GM21360 (cell line): ENCODE measurements at regions not wholly inside any gene's neighbourhood (a gene's known extent, or its start where the extent isn't known, plus 50 kb on each side); places are given as distances from the start of the nearest gene placed in this dataset.
"Not testable (repeated sequence)": the region's sequence is repeated elsewhere in the genome, so short reads cannot be mapped to it uniquely, and the experiment has no call there.

Experiments used
- ATAC-seq: cut with Tn5 transposase; IDR thresholded peaks from one replicate; pipeline ENCODE4 v1.9.1; 2021; ENCODE audit warnings: mild to moderate bottlenecking, moderate library complexity; ENCODE audit not compliant: unreplicated experiment

DNA sequence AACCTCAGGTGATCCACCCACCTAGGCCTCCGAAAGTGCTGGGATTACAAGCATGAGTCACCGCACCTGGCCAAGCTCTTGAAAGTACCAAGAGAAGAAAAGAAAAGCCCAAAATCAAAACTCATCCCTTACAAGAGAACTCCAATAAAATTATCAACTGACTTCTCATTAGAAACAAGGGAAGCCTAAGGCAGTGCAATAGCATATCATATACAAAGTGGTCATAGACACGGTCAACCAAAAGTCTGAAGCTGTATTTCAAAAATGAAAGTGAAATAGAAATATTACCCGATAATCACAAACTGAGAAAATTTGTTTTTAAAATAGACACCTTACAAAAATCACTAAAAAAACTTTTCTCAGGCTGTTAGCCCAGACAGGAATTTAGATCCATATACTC is 1321.1 kb upstream of the GJE1 start:
- ATAC-seq: no peak

DNA sequence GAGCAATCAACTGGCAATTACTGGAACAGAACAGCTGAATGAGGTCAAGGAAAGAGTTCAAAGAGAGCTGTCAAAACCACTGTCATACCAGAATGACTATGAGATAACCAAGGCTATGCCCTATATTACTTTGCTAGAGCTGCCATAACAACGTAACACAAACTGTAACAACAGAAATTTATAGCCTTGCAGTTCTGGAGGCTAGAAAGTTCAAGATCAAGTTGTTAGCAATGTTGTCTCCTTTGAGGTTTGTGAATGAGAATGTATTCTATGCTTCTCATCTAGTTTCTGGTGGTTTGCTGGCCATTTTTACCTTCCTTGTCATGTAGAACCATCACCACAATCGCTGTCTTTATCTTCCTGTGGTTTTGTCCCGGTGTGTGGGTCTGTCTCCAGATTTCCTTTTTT is 1323.0 kb upstream of the GJE1 start:
- no peak for ATAC-seq

DNA sequence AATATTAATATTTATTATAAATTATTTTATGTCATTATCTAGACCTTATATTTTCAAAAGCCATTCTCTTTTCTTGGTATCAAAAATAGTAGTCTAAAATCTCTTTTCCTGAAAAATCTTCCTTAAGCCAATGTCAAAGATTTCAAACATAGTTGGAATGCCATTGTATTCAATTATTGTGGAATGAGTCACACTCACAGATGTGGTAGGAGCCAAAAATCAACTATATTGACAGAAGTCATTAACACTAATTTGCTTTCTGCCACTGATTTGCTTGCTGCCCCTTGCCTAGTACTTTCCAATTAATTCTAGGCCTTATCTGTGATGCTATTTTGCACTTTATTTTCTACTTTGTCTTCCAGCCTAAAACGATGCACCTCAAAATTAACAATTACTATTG is 1326.3 kb upstream of the GJE1 start:
- no peak for ATAC-seq

DNA sequence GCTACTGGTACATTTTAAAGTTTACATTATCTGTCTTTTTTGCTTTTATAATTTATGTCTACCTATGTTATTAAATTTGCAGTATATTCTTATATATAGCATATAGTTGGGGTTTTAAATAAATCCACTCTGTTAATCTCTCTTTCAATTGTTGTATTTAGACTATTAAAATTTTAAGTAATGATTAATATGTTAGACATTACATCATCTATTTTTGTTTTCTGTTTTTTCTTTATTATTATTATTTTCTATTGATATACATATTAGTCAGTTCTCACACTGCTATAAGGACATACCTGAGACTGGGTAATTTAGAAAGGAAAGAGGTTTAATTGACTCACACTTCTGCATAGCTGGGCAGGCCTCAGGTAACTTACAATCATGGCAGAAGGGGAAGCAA is 1338.2 kb upstream of the GJE1 start:
- ATAC-seq: no peak

DNA sequence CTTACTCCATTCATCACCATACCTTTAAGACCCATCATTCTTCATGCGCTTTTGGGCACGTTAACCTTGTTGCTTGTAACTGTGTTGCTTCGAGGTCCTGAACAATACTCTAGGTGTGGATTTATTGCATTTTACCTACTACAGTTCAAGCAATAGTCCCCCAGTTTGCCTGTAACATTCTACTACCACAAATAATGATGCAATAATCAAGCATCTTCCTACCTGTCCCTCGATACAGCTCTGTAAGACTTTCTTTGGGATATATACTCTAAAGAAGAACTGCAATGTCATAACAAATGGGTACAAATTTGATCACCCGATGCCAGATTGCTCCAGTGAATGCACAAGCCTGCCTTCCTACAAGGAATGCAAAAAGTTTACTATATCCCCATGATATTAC is 1342.6 kb upstream of the GJE1 start:
- ATAC-seq: no peak

DNA sequence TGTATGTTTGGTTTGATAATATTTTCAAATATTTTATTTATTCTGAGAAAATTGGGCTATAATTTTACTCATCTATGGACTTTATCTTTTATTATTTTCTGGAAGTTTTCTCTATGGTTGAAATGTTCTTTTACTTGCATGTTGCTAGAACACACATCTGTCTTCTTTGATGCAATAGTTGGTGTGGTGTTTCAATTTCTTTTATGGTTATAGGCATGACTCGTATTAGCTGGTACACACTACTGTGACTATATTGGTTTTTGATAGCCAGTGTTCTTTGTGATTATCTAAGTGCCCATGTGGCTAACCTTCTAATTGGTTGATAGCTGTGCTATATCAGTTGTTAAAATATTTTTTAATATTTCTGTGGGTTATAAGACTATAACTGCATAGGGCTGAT is 1343.3 kb upstream of the GJE1 start:
- ATAC-seq: no peak

DNA sequence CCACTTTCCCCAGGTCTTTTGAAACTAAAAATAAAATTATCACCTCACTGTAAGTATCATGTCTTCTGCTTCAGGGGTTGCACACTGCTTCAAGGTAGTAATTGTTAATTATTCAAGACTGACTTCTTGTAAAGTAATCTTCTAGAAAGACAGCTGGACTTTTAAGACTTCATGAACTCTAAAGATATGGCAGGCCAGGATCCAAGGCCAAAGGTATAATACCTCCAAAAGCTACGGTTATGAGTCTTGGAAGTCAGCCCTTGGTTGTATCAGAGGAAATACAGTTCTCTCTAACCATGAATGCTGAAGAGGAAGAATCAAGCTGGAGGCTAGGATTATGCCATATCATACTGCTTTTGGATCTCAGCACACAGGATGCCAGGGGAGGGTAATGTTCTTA is 1346.8 kb upstream of the GJE1 start:
- no peak for ATAC-seq

DNA sequence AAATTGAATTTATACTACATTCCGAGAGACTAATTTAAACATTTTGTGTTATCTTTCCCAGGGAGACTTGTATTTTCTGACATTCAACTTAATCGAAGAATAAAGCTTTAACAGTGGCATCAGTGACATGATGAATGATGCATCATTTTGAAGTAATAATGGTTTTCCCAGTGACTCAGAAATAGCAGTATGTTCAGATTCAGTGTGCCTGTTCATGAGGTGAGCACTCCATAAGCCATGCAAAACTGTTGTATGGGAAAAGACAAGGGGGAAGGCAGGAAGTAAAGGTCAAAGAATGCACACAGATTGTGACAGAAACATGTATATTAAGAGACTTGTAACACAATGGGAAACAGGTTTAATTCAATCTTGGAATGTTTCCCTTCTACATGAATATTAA is 1348.2 kb upstream of the GJE1 start:
- ATAC-seq: no peak

DNA sequence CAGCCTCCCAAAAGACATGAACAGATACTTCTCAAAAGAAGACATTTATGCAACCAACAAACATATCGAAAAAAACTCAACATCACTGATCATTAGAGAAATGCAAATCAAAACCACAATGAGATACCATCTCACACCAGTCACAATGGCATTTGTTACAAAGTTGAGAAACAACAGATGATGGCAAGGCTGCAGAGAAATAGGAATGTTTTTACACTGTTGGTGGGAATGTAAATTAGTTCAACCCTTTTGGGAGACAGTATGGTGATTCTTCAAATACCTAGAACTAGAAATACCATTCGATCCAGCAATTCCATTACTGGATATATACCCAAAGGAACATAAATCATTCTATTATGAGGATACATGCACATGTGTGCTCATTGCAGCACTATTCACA is 1349.2 kb upstream of the GJE1 start:
- not testable (repeated sequence) for ATAC-seq

DNA sequence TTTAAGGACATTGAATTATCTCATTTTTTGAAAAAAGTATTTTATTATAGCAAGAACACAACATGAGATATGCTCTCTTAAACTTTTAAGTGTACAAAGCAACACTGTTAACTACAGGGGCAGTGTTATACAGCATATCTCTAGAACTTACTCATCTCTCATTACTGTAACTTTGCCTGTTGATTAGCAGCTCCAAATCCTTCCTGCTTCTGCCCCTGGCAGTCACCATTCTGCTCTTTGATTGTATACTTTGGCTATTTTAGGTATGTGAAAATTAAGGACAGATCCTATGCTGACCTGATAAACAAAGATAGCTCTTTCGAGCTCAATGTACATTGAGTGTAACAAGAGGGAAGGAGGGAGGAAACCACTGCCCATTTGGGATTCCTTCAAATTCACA is 1349.8 kb upstream of the GJE1 start:
- no peak for ATAC-seq

DNA sequence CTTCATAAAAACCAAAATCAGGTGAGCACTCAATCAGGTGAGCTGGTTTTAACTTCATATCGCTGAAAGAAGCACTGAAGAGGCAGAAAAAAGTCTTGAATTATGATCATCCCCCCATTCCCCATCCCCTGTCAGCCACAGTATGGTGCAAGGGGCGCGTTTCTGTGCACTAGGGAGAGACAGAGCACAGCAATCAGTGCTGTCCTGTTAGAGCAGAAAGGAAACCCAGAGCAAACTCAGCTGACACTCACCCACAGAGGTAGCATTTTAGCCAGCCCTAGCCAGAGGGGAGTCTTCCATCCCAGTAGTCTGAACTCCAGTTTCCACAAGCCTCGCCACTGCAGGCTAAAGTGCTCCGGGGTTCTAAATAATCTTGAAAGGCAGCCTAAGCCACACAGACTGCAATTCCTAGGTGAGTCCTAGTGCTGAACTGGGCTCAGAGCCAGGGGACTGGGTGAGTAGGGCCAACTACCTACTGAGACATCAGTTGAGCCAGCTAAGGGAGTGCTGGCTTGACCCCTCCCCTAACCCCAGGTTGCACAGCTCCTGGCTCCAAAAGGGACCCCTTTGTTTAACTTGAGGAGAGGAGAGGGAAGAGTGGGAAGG is 1352.6 kb upstream of the GJE1 start:
- no peak for ATAC-seq

DNA sequence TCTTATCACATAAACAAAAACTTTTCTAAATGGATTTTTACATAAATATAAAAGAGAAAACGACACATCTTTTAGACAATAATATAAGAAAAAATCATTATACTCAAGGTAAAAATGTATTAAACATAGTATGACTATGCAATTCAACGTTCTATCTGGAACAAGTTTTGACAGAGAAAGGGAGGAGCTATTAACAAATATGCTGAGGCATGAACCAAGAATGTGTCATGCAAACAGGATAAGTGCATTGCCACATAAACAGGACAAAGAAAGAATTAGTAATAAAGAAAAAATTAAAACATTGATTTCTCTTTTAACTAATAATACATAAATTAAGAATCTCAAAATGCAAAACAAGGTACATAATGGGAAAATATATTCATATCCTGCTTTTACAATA is 1353.4 kb upstream of the GJE1 start:
- ATAC-seq: no peak

DNA sequence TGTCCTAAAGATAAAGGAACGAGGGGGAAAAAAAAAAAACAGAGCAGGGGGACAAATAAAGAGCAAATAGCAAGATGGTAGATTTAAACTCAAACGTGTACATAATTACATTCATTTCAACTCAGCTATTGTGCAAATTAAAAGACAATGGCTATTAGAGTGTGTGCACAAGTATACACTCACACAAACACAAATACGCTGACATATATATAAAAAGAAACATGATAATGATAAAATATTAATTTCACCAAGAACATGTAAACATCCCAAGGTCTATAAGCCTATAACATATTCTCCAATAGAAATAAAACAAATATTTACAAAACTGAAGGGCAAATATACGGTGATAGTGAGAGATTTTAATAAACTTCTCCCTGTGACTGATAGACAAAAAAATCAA is 1354.9 kb upstream of the GJE1 start:
- no peak for ATAC-seq

DNA sequence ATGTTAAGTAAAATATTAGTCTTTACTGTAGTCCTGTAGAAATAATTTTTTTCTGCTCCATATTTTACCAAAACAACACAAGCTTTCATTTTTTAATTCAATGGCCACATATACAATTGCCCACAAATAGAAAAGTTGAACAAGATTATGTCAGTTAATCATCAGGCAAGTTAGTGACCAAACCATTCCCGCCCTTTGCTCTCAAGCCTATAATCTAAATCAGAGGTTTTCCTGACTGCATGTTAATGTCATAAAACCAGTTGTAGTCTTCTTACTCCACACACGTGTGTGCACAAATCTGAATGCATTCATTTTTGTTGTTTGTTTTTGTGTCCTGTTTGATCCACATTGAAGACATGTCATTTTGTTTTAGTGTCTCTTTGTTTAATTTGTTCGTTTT is 1357.7 kb upstream of the GJE1 start:
- ATAC-seq: no peak

DNA sequence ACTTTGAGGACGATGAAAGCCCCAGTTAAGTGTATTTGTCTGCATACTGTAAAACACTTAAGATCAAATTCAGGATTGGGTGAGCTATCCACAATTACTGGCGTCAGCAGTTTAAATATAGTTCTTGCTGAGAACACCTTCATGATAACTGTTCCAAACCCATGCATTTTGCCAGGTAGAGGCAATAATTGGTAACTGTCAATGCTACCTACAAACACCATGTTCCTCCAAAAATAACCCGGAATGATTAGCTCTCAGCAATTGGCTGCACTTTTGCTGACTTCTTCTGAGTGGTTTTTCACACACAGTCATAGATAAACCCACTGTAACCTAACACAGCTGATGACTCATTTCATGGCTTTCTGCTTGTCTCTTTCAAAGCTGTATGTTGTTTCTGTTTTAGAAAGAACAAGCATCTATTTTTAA is 1358.6 kb upstream of the GJE1 start:
- ATAC-seq: peak; percentile 99

DNA sequence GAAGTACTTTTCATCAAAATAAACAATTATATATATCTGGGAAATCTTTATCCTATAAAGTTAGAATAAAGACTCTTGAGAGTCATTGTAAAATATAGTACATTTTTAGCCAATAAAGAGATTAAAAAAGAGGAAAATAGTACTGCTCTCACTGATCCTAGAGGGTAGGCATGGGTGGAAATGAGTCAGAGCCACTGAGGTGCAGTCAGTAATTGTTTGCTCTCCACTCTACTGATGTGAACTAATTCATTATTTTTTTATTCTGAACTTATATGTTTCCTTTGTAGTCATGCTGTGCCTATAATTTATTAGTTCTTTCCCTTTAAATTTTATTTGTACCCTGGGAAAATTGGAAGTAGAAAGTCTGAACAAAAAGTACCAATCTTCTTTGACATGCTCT is 1359.4 kb upstream of the GJE1 start:
- ATAC-seq: no peak

DNA sequence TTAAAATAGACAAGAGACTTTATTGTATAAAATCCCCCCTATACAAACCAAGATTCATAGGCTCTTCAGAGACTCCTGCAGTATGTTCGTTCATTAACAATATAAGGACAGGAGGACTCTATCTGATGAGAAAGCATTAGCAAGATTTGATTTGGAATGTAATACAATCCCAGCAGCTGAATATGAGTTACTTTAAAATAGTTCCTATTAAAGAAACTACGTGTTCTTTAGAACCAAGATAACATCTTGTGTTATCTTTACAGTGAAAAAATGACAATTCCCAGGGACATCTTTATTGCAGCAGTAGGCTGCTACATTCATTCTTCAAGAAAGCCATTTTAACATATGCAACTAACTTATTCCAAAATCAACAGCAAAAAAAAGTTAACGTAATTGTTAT is 1360.1 kb upstream of the GJE1 start:
- no peak for ATAC-seq

DNA sequence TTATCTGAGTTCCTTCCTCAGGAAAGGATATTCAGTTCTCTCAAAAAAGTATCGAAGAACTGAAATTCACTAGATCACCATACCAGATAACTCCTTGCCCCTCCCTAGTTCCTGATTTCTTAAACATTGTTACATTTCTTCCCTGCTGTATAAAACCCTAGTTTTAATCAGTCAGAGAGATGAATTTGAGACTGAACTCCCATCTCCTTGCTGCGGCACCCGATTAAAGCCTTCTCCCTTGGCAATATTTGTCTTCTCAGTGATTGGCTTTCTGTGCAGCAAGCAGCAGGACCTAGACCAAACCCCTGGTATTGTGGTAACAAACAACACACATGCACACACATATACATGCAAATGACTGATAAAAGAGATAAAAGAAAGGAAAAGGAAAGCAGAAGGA is 1364.6 kb upstream of the GJE1 start:
- ATAC-seq: no peak

DNA sequence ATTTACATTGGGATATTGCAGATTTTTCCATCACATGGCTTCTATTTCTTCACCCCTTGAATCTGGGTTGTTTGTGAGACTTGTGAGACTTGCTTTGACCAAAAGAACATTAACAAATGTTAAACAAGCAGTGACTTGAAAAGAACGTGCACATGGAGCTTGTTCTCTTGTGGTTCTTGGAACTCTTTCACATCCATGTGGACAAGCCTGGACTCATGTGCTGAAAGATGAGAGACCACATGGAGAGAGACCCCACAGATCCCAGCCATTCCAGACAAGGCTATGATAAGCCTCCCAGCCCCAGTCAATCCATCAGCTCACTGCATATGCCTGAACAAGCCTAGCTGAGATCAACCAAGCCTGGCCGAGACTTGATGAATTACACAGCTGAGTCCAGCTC is 1365.7 kb upstream of the GJE1 start:
- ATAC-seq: no peak

DNA sequence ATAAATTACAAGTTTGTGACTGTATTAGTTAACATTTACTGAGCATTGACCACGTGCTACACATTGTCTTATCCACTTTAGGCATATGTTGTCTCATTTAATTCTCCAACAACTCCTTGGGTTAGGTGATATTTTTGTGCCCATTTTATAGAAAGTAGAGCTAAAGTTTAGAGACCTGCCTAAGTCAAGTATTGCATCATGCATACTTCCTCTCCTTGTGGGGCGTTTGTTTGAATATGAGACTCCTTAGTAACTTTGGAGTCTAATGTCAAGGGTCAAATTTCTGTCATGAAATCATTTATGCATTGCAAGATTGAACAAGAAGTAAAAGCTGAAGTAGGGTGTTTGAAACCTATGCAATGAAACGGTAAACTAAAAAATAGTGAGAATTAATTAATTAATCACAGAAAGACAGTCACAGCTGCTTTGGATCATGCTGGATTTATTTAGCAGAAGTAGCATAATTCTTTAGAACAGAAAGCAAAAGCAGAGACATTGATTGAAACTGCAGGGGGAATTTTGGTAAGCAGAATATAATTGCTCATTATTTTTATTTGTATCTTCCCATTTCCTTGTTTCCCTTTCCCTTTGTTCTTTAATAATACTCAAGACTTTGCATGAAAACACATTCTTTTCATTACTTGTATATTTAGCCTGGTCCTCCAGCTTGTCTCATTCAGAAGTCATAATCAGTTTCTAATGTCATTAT is 1374.4 kb upstream of the GJE1 start:
- no peak for ATAC-seq

DNA sequence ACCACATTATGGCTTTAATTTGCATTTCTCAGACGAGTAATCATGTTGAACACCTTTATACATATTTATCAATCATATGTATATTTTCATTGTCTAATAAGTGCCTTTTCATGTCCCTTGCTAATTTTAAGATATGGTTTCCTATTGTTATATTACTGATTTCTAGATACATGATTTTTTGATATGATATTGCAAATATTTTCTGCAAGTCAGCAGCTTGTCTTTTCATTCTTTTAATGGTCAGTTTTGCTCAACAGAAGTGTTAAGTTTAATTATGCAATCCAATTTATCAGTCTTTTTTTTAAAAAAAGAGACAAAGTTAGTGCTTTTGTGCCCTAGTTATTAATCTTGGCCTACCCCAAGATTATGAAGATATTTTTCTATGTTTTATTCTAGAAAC is 1377.8 kb upstream of the CITED2 start:
- ATAC-seq: no peak

DNA sequence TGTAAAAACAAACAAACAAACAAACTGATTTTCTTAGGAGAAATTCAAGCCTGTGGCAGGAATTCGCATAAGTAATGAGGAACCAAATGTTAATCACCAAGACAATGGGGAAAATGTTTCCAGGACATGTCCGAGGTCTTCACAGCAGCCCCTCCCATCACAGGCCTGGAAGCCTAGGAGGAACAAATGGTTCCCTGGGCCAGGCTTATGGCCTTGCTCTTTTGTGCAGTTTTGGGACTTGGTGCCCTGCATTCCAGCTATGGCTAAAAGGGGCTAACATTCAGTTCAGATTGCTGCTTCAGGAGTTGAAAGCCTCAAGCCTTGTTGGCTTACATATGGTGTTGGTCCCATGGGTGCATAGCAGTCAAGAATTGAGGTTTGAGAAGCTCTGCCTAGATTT is 1372.7 kb upstream of the CITED2 start:
- no peak for ATAC-seq
